ENCODE measurements at regions not wholly inside any gene's neighbourhood (a gene's known extent, or its start where the extent isn't known, plus 50 kb on each side); places are given as distances from the start of the nearest gene placed in this dataset.
A peak's percentile ranks its signal among the peaks of the same experiment; 100 is the strongest.

DNA sequence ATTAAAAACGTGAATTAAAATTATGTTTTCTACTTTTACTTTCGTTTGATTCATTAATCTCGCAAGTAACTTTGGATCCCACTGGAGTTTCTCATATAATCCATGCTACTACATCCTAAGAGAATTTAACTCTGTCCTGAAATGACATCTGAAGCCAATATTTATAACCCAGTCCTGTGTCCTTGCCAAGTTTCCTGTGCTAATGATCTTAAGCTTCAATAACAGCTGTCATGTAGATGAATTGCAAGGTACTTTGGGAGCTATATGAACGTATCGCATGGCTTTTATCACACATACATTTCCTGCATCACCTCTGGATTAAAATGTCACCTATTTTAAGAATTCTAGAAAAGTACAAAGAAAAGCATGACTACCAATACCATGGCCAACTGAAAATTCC, 833.8 kb upstream of the CITED2 start:
- no TSS peak for BruUV-seq (replicated peaks)

More for the DNA sequence above, 833.8 kb upstream of the CITED2 start:
- FAIRE-seq, result no peak
- no peaks in the 10 kb centered on the region for H4K20me1 ChIP-seq (replicated peaks; ENCODE audit: control insufficient read depth, insufficient read depth, low read length)
- intact Hi-C loops (cut with micrococcal nuclease), result no loop called here
- ChIA-PET CTCF (ENCODE audit: low intra/inter-chr PET ratio) (no interaction called here), POLR2A (no interaction called here)
- in situ Hi-C loops (cut with MboI), result no loop called here
- no peaks in the 10 kb centered on the region for H3K9me1 ChIP-seq (ENCODE audit: control insufficient read depth, insufficient read depth, low read length)
- no peaks in the 10 kb centered on the region; the same call in 2 of the 3 replicates for H3K79me2 ChIP-seq (ENCODE audit: control insufficient read depth, insufficient read depth, low read length)
- H3K4me1 ChIP-seq (replicated peaks in 1 of 2; ENCODE audit: control insufficient read depth in 2 of 2, insufficient read depth in 2 of 2, low read length in 2 of 2), result no peaks in the 10 kb centered on the region
- no peak overlapping the region for H3K4me3 ChIP-seq
- H3K36me3 ChIP-seq (ENCODE audit: control insufficient read depth, insufficient read depth, low read length), result no peaks in the 10 kb centered on the region
- H3K9ac ChIP-seq (ENCODE audit: insufficient read depth in 1 of 2, low read depth in 2 of 2, low read length in 2 of 2), result no peak overlapping the region
- H3K27me3 ChIP-seq (ENCODE audit: control insufficient read depth in 2 of 2, insufficient read depth in 2 of 2, low read length in 2 of 2), result no peaks in the 10 kb centered on the region
- H3K4me2 ChIP-seq (ENCODE audit: insufficient read depth, low read length), result no peak overlapping the region
- H2AFZ ChIP-seq (ENCODE audit: low read depth, low read length), result no peak overlapping the region
- no peaks in the 10 kb centered on the region for H3K9me3 ChIP-seq (replicated peaks; ENCODE audit: control insufficient read depth, insufficient read depth, low read depth, low read length)
- H3K27ac ChIP-seq (ENCODE audit: extremely low read depth, low read depth, low read length), result no peak overlapping the region
- no peak for ATAC-seq
- TF ChIP-seq MEIS2 (IDR thresholded peaks at IDR 0.05; ENCODE audit: partially characterized antibody) (peak; percentile 16), ZNF740 (CRISPR knock-in tag; IDR thresholded peaks at IDR 0.05) (no peak), ZNF740 (tag; IDR thresholded peaks at IDR 0.05) (no peak)
- TF ChIP-seq, protein P1, sequence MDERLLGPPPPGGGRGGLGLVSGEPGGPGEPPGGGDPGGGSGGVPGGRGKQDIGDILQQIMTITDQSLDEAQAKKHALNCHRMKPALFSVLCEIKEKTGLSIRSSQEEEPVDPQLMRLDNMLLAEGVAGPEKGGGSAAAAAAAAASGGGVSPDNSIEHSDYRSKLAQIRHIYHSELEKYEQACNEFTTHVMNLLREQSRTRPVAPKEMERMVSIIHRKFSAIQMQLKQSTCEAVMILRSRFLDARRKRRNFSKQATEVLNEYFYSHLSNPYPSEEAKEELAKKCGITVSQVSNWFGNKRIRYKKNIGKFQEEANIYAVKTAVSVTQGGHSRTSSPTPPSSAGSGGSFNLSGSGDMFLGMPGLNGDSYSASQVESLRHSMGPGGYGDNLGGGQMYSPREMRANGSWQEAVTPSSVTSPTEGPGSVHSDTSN (CRISPR knock-in tag; IDR thresholded peaks at IDR 0.05; ENCODE audit: low read depth), result no peak
- TF ChIP-seq, protein P1 (tag; conservative IDR thresholded peaks at IDR 0.05; ENCODE audit: low read depth), result 0 out of 2 replicates have a peak, but pooled peaks have one; percentile 18
- 69% methylated on average over 5 of the region's 5 CpGs for WGBS (ENCODE audit: insufficient coverage, low coverage, missing lambda C conversion rate)
- DNase-seq (ENCODE audit: extremely low read depth in 1 of 4, low spot score in 3 of 4), result no peak

Data from K562 (cell line).